ENCODE measurements at regions not wholly inside any gene's neighbourhood (a gene's known extent, or its start where the extent isn't known, plus 50 kb on each side); places are given as distances from the start of the nearest gene placed in this dataset.

GRCh38 chr2:210919128-210919527 is 362.7 kb downstream of the CPS1 start:
- peaks cover 0 to 2% (median 0%) of the 10 kb centered on the region in 3 donors for H3K27me3 Mint-ChIP-seq (ENCODE audit: low read depth in 3 of 3)
- Histone ChIP-seq H3K9me3 (replicated peaks in 1 of 2; ENCODE audit: control insufficient read depth in 1 of 2, insufficient read depth in 1 of 2, low read length in 2 of 2) (peaks cover 0 to 4% of the 10 kb centered on the region in 2 donors), H3K4me2 (replicated peaks; ENCODE audit: extremely low read depth, low read length, poor library complexity, severe bottlenecking) (no peak overlapping the region), H3K4me3 (replicated peaks in 1 of 3; ENCODE audit: low read depth in 2 of 3, low read length in 3 of 3) (no peak overlapping the region), H4K20me1 (ENCODE audit: insufficient read depth, low read length) (no peaks in the 10 kb centered on the region), H3K27me3 (ENCODE audit: control insufficient read depth in 2 of 2, insufficient read depth in 2 of 2, low read length in 2 of 2) (no peaks in the 10 kb centered on the region), H3K27ac (ENCODE audit: low read depth in 1 of 2, low read length in 2 of 2) (no peak overlapping the region), H3K79me2 (ENCODE audit: insufficient read depth, low read length) (no peaks in the 10 kb centered on the region), H3K36me3 (replicated peaks in 1 of 2; ENCODE audit: control insufficient read depth in 1 of 2, insufficient read depth in 2 of 2, low read length in 2 of 2) (no peaks in the 10 kb centered on the region), H3K4me1 (ENCODE audit: control insufficient read depth in 1 of 2, insufficient read depth in 2 of 2, low read length in 2 of 2) (no peaks in the 10 kb centered on the region), H3K9ac (ENCODE audit: insufficient read depth, low read length, poor library complexity, severe bottlenecking) (no peak overlapping the region), H2AFZ (ENCODE audit: insufficient read depth, low read depth, low read length, poor library complexity, severe bottlenecking) (no peak overlapping the region)
- DNase-seq: no peak
- H3K36me3 Mint-ChIP-seq: no peaks in the 10 kb centered on the region
- no peaks in the 10 kb centered on the region for H3K4me1 Mint-ChIP-seq
- no peak overlapping the region for H3K4me3 Mint-ChIP-seq
- intact Hi-C loops (cut with micrococcal nuclease): no loop called here
- H3K9me3 Mint-ChIP-seq: peaks cover 0 to 9% (median 0%) of the 10 kb centered on the region in 7 donors
- H3K27ac Mint-ChIP-seq: no peak overlapping the region
- TF ChIP-seq CTCF (IDR thresholded peaks at IDR 0.05): no peak

- no peaks in the 10 kb centered on the region for H3K4me1 ChIP-seq (ENCODE audit: control insufficient read depth in 1 of 2, insufficient read depth in 2 of 2, low read length in 2 of 2)
- Mint-ChIP-seq H3K36me3 (no peaks in the 10 kb centered on the region), H3K4me3 (no peak overlapping the region), H3K27me3 (ENCODE audit: low read depth in 3 of 3) (peaks cover 0 to 2% (median 0%) of the 10 kb centered on the region in 3 donors), H3K9me3 (peaks cover 0 to 14% (median 3%) of the 10 kb centered on the region in 7 donors), H3K4me1 (no peaks in the 10 kb centered on the region), H3K27ac (no peak overlapping the region)
- no peak overlapping the region for H3K4me3 ChIP-seq (replicated peaks in 1 of 3; ENCODE audit: low read depth in 2 of 3, low read length in 3 of 3)
- intact Hi-C loops (cut with micrococcal nuclease): no loop called here
- no peak overlapping the region for H3K9ac ChIP-seq (ENCODE audit: insufficient read depth, low read length, poor library complexity, severe bottlenecking)
- no peaks in the 10 kb centered on the region for H4K20me1 ChIP-seq (ENCODE audit: insufficient read depth, low read length)
- H3K9me3 ChIP-seq (replicated peaks in 1 of 2; ENCODE audit: control insufficient read depth in 1 of 2, insufficient read depth in 1 of 2, low read length in 2 of 2): peaks cover 0 to 12% of the 10 kb centered on the region in 2 donors
- WGBS (ENCODE audit: insufficient coverage): no CpG with 5 or more reads among the region's 1 CpG
- H3K27me3 ChIP-seq (ENCODE audit: control insufficient read depth in 2 of 2, insufficient read depth in 2 of 2, low read length in 2 of 2): no peaks in the 10 kb centered on the region
- H2AFZ ChIP-seq (ENCODE audit: insufficient read depth, low read depth, low read length, poor library complexity, severe bottlenecking): no peak overlapping the region
- H3K79me2 ChIP-seq (ENCODE audit: insufficient read depth, low read length): no peaks in the 10 kb centered on the region
- H3K27ac ChIP-seq (ENCODE audit: low read depth in 1 of 2, low read length in 2 of 2): no peak overlapping the region
- no peak for DNase-seq
- H3K36me3 ChIP-seq (replicated peaks in 1 of 2; ENCODE audit: control insufficient read depth in 1 of 2, insufficient read depth in 2 of 2, low read length in 2 of 2): no peaks in the 10 kb centered on the region
- no peak overlapping the region for H3K4me2 ChIP-seq (replicated peaks; ENCODE audit: extremely low read depth, low read length, poor library complexity, severe bottlenecking)
- no peak for TF ChIP-seq CTCF (IDR thresholded peaks at IDR 0.05)
Observed at GRCh38 chr2:210922419-210922818, 366.0 kb downstream of the CPS1 start.
